Lower lobe of right lung (tissue), 2 donors: ENCODE measurements at regions not wholly inside any gene's neighbourhood (a gene's known extent, or its start where the extent isn't known, plus 50 kb on each side); places are given as distances from the start of the nearest gene placed in this dataset.

Source experiments
- ATAC-seq, 2 donors: fragments of 200-7000 bp; cut with Tn5 transposase; one replicate each; pipeline ENCODE4 v1.9.1; 2020 to 2022; ENCODE audit warnings: mild to moderate bottlenecking in 2 of 2, moderate library complexity in 2 of 2
- DNase-seq: peaks from one replicate; pipeline ENCODE4 v3.0.0-alpha.2; 2020
- H3K27ac ChIP-seq: fragments of 200-600 bp; one replicate; pipeline ENCODE4 v1.8.0; 2022
- H3K27me3 ChIP-seq: fragments of 200-600 bp; one replicate; pipeline ENCODE4 v1.8.0; 2022; ENCODE audit warnings: low read depth
- H3K36me3 ChIP-seq: fragments of 200-600 bp; one replicate; pipeline ENCODE4 v1.8.0; 2022; ENCODE audit warnings: mild to moderate bottlenecking
- H3K4me1 ChIP-seq: fragments of 200-600 bp; one replicate; pipeline ENCODE4 v1.8.0; 2022
- H3K4me3 ChIP-seq: fragments of 200-600 bp; one replicate; pipeline ENCODE4 v1.8.0; 2022; ENCODE audit warnings: mild to moderate bottlenecking
- H3K9me3 ChIP-seq: fragments of 200-600 bp; one replicate; pipeline ENCODE4 v1.8.0; 2022
- intact Hi-C: fragments of 100-400 bp; cut with DNase I; formaldehyde crosslinking; loops from one replicate; pipeline ENCODE4 v1.11.0; 2022
- TF ChIP-seq, protein P1 (sequence below): fragments of 200-600 bp; IDR thresholded peaks from one replicate; pipeline ENCODE4 v1.8.0; 2022; ENCODE audit warnings: antibody characterized with exemption, mild to moderate bottlenecking
- donor health status: DM: no; HTN: yes; CAD: no; lungs with severe emphysema.

DNA sequence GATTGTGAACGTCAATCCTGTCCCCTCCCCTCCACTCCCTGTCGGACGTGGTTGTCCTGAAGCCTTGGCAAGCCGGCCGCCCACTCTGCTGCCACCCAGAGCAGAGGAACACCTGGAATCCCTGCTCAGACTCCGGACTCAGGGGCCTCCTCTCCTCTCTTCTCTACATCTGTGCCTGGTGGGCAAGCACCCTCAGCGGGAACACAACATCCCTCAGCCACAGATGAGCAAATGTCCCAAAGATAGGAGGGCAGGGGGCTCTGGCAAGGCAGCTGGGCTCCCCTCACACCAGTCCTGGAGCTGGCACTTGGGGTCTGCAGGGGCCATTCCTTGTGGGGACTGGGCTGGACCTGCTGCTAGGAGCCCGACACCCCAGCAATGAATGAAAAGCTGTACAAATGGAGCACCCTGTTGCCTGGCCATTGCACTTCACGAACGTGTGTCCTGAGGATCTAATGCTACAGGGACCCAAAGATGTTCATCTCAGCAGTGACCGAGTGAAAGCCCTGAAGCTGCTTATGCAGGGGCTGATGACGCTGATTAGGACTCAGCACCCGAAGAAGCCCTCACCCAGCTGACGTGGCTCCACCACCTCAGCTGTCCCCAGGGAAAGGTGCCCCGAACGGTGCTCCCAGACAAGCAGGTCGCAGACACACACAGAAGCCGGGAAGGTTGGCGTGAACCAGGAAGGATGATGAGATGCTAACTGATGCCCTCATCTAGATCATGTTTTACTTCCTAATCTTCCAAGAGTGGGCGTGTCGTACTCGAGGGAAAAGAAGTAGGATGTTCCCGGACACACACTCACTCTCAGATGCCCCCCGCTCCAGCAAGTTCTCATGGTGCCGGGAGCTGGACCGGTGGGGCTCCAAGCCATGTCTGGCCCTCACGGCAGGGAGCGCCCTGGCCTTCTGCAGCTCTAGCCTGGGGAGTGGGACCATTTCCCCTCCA is 177.0 kb upstream of the PPP1R26 start:
- ATAC-seq (no peak), DNase-seq (no peak)
- TF ChIP-seq, protein P1, sequence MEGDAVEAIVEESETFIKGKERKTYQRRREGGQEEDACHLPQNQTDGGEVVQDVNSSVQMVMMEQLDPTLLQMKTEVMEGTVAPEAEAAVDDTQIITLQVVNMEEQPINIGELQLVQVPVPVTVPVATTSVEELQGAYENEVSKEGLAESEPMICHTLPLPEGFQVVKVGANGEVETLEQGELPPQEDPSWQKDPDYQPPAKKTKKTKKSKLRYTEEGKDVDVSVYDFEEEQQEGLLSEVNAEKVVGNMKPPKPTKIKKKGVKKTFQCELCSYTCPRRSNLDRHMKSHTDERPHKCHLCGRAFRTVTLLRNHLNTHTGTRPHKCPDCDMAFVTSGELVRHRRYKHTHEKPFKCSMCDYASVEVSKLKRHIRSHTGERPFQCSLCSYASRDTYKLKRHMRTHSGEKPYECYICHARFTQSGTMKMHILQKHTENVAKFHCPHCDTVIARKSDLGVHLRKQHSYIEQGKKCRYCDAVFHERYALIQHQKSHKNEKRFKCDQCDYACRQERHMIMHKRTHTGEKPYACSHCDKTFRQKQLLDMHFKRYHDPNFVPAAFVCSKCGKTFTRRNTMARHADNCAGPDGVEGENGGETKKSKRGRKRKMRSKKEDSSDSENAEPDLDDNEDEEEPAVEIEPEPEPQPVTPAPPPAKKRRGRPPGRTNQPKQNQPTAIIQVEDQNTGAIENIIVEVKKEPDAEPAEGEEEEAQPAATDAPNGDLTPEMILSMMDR, result no peak
- H3K27ac ChIP-seq, result no peak overlapping the region
- intact Hi-C loops, result no loop called here
- peaks cover 32% of the 10 kb centered on the region for H3K27me3 ChIP-seq
- H3K4me1 ChIP-seq, result no peaks in the 10 kb centered on the region
- H3K36me3 ChIP-seq, result no peaks in the 10 kb centered on the region
- no peak overlapping the region for H3K4me3 ChIP-seq
- no peaks in the 10 kb centered on the region for H3K9me3 ChIP-seq

DNA sequence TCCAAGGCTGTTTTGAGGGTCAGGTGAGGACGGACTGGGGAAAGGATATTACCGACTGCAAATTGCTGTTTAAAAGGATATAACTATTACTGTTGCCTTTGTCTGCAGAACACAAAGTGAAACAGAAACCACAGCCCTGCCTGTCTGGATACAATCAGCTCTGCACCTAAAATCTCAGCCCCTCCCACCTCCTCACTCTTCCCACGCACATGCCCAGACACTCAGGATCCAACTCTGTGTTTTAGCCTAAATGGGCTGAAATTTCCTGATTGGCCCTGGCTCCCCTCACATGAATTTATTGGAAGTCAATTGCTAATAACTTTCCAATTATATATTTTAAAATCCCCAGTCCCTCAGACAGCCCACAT is 176.3 kb upstream of the PPP1R26 start:
- peaks cover 32% of the 10 kb centered on the region for H3K27me3 ChIP-seq
- no peaks in the 10 kb centered on the region for H3K4me1 ChIP-seq
- no peaks in the 10 kb centered on the region for H3K36me3 ChIP-seq
- H3K9me3 ChIP-seq, result no peaks in the 10 kb centered on the region
- no peak overlapping the region for H3K4me3 ChIP-seq
- ATAC-seq (no peak), DNase-seq (no peak)
- TF ChIP-seq, protein P1, result no peak
- intact Hi-C loops, result no loop called here
- H3K27ac ChIP-seq, result no peak overlapping the region

GRCh38 chr9:135303865-135304499 is 175.6 kb upstream of the PPP1R26 start:
- no peaks in the 10 kb centered on the region for H3K4me1 ChIP-seq
- H3K36me3 ChIP-seq, result no peaks in the 10 kb centered on the region
- peaks cover 32% of the 10 kb centered on the region for H3K27me3 ChIP-seq
- ATAC-seq (no peak), DNase-seq (no peak)
- H3K27ac ChIP-seq, result no peak overlapping the region
- H3K4me3 ChIP-seq, result no peak overlapping the region
- TF ChIP-seq, protein P1, result no peak
- H3K9me3 ChIP-seq, result no peaks in the 10 kb centered on the region
- intact Hi-C loops, result no loop called here

DNA sequence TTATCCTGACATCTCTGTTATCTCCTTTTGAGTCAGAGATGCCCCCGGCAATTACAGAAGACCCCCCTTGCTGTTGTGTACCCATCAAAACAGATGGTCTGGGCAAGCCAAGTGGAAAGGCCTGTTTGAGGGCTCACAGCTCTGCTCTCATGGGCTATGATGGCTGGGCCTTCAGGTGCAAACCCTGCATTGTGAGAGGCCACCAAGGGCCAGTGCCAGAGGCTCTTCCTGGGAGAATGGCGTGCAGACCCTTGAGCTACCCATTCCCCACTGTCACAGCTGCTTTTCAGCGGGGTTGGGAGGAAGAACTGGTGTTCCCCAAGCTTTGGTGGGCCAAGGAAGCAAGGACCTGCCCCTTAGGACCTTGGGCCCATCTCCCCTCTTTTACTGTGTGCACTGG is 174.7 kb upstream of the PPP1R26 start:
- Histone ChIP-seq H3K27me3 (peaks cover 33% of the 10 kb centered on the region), H3K4me3 (no peak overlapping the region), H3K9me3 (no peaks in the 10 kb centered on the region), H3K4me1 (no peaks in the 10 kb centered on the region), H3K36me3 (no peaks in the 10 kb centered on the region), H3K27ac (no peak overlapping the region)
- intact Hi-C loops, result no loop called here
- ATAC-seq, result no peak
- TF ChIP-seq, protein P1, result no peak
- no peak for DNase-seq

DNA sequence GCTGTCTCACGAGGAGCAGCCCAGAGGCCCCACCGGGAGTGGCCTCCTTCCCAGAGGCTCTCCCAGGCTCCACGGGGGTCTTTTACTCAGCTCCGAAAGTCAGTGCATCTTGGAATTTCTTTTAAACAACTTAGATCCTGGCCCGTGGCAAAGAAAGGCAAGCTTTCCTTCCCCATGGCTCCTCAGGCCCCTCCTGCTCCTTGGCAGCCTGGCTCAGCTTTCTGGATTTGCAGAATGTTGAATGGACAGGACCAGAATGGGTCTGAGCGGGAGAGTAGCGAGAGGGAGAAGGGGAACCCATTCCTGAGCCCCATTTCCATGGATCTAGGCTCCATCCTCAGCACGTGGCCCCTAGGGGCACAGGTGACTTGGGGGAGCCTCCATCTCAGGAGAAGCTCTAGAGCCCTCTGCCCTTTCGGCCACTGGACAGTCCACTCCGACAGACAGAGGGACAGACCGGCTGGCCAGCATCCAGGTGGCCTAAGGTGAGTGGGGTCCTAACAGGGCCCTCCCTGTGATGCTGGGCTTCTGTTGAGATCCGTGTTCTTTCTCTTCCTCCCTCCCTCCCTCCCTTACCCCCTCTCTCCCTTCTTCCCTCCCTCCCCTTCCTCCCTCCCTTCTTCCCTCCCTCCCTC is 173.9 kb upstream of the PPP1R26 start:
- Histone ChIP-seq H3K9me3 (no peaks in the 10 kb centered on the region), H3K4me1 (no peaks in the 10 kb centered on the region), H3K27me3 (peaks cover 25% of the 10 kb centered on the region), H3K27ac (no peak overlapping the region), H3K36me3 (no peaks in the 10 kb centered on the region), H3K4me3 (no peak overlapping the region)
- ATAC-seq (no peak), DNase-seq (no peak)
- intact Hi-C loops, result no loop called here
- TF ChIP-seq, protein P1, result no peak
